Inflammatory macrophage (primary cell): ENCODE measurements at regions not wholly inside any gene's neighbourhood (a gene's known extent, or its start where the extent isn't known, plus 50 kb on each side); places are given as distances from the start of the nearest gene placed in this dataset.
"Not testable (repeated sequence)": the region's sequence is repeated elsewhere in the genome, so short reads cannot be mapped to it uniquely, and the experiment has no call there.

Source experiments
- DNase-seq, 2 donors: peaks; one replicate each; pipeline ENCODE4 v3.0.0-alpha.2; 2020 to 2022

DNA sequence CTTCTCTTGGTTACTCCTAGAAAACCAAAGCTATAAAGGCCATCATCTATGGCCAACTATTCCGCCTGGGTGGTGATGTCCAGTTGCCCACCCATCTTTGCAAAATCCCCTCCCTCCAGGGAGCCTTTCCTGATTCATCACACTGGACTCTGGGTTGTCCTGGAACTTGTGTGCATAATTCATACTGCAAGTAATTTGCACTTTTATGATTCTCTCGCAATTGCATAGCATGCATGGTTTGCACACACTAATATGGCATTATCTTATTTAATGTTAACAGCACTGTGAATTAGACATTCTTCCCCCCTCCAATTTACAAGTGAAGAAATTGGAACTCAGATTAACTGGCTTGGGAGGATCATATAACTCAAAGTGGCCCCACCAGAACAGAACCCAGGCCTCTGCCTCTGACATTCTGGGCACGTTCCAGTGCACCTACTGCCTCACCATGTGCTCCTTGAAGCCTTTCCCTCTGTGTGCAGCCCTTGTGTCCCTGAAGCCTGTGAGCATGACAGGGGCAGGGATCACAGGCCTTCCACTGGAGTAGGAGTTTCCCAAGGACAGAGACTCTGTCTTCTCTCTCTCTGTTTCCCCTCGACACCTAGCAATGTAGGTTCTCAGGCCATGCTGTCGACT is 98.9 kb upstream of the IPO9 start:
- DNase-seq = no peak

DNA sequence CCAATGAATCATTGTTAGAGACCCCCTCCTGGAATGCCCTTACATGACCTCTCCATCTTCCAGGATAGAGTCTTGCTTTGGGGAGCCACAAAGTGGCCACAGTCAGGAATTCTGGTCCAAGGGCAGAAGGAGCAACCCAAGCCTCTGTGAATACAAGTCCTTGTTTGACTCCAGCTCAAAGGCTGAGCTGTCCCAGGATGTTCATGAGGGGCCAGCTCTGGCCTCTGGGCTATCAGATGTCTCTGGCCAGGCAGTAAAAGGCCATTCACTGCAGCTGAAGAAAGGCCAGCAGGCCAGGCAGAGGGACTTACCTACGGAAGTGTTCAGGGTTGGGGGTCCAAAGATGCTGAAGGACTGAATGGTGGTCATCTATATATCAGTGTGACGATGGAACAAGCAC is 98.3 kb upstream of the IPO9 start:
- no peak for DNase-seq

DNA sequence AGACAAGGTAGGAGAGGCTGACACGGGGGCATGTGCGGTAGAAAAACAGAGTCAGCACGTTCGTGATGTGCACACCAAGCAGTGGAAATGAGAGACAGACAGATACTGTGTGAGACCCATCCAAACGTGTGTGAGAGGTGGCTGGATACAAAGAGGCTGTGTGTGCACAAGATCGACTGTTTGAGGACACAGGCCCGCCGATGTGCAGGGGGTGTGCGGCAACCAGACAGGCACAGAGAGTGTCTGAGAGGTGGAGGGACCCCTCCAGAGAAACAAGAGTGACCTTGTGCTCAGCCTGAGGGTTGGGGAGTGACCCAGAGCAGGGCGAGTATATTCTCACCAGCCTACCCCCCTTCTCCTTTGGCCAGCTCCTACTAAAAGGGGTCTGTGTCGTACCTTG is 97.8 kb upstream of the IPO9 start:
- DNase-seq = no peak

DNA sequence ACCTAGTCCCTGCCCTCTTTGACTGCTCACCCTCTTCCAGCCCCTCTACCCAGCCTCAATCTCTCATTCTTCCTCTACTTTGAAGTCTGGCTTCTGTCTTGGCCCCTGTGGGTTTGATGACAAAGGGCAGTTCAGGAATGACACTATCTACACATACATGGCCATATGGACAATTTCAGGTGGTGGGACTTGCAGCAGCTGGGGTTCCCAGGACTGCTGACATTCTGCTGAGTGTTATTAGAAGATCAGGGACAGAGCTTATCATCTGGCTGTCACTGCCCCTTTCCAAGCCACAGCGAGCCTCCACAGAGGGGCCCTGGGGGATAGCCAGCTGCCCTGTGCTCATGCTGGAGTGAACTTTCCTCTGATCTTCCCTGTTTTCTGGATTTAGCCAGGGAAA is 97.4 kb upstream of the IPO9 start:
- DNase-seq = no peak

DNA sequence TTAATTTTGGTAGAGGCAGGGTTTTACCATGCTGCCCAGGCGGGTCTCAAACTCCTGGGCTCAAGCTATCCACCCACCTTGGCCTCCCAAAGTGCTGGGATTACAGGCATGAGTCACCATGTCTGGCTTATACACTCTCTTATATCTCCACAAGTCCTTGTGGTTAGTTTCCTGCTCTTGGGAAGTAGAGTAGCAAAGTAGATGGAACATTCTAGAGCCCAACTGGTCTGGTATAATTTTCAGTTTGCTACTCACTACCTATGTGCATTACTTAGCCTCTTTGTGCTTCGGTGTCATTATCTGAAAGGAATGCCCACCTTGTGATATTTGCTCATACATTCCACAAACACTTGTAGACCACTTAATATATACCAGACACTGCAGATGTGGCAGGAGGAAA is 96.6 kb upstream of the IPO9 start:
- no peak for DNase-seq

DNA sequence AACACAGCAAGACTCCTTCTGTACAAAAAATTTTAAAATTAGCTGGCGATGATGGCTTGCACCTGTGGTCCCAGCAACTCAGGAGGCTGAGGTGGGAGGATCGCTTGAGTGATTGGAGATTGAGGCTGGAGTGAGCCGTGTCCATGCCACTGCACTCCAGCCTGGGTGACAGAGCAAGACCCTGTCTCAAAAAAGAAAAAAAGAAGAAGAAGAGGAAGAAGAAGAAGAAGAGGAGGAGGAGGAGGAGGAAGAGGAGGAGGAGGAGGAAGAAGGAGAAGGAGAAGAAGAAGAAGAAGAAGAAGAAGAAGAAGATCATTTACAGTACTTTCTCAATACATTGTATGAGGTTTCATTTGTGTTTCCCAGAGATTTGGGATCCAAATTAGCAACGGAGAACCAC is 94.7 kb upstream of the IPO9 start:
- not testable (repeated sequence) for DNase-seq

DNA sequence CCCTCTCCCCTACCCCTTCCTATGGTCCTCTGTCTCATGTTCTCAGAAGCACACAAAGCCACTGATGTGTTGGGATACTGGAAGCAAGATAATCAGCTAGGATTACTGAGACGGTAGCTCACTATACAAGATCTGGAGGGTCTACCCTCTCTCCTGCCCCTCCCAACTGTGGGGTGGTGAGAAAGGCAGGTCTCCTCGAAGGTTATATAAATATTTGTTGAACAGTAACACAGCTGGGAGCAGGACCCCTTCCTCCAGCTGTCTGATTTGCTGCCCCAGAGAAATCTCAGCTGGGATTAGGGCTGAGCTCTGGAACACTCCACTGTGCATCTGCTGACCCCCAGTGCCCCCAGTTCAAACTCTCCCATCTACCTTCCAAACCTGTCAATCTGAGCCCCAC is 94.2 kb upstream of the IPO9 start:
- no peak for DNase-seq

DNA sequence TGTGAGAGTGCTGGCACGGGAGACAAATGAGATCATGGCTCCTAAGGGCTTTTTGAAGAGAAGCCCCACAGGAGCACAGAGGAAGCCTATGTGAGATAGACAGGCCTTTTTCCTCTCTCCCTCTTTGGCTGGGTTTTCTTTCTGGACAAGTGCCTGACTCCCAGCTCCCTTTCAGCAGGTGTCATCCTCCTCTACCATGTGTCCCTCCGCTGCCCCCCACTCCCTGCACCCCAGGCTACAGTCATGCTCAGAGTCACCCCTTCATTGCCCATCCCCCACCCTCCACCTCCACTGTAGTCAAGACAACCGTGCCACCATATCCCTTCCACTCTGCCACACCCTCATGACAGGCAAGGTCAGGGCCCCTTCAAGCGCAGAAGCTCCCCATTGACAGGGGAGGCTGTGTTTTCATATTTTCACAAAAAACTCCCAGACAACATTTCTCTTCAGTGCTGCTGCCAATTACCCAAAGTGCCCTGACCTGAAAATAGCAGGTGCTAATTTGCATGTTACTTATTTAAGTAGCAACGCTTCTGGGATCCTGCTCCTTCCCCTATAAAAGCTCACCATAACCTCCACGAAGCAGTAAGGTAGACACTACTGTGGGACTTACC is 92.1 kb upstream of the IPO9 start:
- DNase-seq = no peak

DNA sequence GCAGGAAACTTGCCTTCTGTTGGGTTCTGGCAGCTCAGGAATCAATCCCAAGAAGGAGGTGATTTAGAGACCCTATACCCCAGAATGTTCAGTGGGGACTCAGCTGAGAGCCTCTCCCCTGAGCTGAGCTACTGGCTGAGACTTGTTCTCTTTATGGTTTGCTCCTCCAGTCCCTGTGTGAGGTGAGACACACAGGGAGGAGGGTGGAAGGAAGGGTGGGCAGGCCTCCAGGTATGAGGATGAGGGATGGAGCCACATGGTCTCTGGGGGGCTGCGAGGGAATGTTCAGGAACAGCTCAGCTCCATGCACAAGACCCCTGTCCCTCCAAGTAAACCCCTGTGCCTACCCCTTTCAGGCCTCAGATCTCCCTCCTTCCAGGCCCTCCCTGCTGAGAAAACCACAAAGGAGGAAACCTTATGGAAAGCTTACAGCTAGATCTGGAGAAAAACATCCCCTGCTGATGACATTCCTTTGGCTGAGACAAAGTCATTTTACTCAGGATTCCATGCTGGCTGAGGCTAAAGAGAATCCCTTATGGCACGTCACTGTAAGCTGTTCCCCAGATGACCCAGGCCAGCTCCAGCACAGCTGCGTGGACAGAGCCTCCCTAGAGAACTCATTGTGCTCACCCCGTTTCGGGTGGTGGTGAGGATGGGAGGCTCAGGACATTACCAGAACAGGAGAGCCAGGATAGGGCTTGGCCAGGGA is 91.5 kb upstream of the IPO9 start:
- DNase-seq = no peak

DNA sequence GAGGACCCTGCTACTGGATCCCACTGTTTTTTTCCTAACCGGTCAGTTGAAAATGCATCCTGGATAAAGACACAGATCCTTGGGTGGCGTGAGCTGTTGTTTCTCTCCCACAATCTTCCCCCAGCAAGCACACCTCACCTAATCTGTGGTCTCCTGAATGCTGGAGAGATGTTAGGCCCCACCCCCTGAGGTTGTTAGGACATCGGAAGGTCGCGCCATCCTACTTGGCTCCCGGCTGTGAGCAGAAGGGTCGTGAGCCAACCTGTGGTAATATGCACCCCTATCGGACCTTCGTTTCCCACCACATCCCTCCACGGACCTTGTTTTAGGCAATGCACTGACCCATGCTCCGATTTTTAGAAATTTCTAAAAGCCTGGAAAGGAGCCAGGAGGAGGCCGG is 89.9 kb upstream of the IPO9 start:
- no peak for DNase-seq

DNA sequence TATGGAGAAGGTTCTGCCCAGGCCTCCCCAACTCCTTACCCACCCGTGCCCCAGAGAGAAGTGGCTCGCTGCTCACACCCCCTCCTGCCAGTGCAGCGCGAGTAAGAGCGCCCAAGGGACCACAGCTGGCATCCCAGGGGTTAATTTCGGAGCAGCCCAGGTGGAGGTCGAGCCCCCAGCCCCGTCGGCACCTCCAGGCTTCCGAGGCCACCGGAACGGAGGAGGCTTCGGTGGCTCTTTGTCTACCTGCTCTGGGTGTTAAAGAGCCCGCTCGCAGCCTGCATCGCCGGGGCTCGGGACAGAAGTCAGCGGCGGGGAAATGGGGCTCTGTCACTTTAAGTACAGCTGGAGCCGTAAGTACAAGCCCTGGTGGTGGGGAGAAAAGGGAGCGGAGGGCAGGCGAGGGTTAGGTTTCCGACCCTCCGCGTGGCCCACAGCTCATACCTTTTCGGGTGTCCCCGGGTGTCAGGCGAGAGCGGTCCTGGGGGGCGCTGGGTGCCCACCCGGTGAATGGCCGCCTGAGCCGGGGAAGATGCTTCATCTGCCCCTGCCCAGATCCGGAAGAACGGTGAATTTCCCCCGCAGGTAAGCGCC is 89.4 kb upstream of the IPO9 start:
- DNase-seq = peak; percentile 21 to 52

DNA sequence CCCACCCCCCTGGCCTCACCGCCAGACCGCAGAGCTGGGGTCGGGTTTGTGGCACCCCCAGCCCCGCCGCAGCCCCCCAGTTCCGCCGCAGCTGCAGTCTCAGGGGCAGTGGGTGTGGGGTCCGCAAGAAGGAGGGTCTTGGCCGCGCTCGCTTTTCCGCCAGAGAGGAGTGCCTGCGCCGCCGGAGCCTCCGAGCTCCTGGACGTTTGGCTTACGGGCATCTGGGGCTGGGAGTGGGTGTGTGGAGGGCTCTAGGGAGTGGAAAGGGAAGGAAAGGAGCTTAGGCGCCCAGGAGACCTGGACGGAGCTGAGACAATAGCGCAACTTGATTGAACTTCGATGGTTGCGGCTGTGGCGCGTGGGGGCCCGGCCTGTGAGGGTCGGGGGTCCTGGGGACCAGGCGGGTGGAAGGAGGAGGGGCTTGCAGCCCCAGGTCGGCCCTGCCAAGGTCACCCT is 88.8 kb upstream of the IPO9 start:
- DNase-seq = no peak

DNA sequence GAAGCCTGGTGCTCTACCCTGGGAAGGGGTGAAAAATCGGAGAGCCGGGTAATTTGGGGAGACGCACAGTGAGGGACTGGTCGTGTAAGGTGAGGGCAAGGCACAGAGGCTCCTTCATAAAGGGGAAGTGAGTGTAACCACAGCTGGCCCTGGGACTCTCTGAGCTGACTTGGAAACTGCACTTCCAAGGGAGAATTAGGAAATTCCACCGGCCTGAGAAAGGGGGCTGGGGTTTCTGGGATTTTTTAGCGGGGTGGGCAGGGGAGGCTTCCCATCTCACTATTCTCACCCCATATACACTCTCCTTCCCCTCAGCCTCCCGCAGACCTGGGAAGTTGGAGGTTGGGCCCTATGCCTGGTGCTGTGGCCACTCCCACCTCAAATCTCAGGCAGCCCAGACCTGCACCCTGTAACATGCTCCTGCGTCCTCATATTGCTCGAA is 88.3 kb upstream of the IPO9 start:
- peak; percentile 22 to 55 for DNase-seq

DNA sequence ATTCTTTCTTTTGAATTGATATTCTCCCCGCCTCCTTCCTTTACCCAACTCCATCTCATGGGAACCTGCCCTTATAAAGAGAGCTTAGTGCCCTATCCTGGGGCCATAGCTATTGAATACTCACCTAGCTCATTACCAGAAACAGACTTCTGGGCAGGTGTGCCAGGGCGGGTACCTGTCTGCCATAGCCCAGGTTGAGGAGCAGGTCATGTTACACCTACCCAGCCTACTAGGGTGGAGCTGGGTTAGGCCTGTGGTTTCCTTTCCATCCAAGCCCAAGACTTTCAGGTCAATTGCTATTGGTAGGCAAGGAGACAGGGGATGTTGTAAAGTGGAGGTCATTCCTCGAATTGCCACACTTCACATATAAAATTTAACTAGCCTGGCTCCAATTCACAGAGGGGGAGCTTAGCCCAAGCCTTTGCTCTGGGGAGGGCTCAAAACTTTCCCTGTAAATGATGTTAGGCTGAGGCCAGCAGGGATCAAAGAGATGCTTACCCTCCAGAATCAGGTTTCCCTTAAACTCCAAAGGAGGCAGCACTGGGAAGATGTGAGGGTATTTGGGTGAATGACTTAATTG is 87.1 kb upstream of the IPO9 start:
- DNase-seq = no peak

DNA sequence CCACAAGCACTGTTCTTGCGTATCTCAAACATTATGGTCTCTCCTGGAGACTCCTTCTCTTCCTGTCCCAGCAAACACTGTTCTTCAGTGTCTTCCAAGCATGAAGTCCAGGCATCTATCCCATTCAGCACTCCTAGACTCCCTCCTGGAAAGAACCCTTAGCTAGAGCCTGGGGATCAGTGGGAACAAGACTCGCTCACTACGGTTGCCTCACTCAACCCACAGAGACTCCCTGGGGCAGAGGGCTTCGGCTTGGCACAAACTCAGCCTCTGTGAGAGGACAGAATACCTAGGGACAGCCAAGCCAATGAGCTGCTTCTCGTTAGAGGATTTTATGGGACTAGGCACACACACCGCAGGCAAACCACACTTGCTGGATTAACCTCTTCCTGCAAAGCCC is 86.5 kb upstream of the IPO9 start:
- no peak for DNase-seq

DNA sequence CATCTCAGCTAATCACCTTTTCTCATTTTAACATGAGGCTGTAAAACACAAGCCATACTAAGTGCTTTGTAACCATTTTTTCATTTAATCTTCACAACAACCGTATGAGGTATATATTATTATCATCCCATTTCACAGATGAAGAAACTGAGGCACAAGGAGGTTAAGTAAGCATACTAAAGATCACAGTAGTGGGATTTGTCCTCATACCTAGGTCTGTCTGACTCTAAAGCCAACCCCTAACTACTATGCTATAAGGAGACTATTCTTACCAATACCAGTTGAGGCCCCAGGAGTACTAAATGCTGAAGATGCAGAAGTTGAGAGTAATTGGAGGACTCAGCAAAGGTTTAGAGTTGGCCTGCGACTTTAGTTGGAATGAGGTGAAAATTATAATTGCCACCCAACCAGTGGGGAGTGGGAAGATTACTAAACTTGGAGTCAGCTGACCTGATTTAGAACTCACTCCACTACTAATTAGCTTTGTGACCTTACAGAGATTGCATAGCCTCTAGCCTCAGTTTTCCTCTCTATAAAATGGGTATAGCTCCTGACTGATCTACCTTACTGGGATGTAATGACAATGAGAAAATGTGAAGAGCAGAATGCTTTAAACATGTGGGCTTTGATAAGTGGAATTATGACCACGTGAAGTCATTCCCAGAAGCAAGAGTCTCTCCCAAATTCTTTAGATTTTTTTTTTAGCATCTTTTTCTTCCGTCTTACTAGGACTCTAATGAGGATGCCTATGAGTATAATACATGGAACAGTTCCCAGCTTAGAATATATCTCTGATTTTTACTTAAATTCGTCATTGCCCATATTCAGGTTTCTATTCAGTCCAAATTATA is 85.8 kb upstream of the IPO9 start:
- DNase-seq = no peak

DNA sequence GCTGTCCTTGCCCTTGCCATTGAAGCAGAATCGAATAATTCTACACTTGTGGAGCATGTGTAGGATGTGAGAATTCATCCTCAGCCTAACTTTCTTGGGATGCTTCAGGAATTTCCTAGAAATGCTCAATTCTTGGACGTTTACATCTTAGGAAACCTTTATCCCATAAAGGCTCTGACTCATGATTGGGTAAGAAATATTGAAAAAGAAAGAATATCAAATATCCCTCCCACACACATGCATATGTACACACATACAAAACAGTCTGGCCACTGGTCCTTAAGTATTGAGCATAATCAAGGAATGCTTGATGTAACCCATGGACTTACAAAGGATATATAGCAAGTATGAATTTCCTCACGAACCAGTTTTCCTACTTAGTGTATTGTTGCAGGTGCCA is 83.9 kb upstream of the IPO9 start:
- no peak for DNase-seq

DNA sequence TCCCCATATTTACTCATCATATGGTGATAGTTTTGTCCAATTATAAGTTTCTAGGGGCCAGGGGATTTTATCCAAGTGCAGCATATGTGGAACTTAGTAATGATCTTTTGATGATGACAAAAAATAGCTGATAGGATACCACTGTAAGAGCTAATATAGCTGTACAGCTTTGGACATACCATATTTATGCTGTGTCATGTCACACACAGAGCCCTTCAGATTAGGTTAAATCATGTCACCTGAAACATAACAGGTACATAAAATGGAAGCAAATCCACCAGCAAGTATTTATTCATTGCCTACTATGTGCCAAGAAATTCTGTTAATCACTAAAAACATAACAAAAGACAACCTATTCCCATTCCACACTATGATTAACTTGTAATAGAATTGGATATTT is 82.8 kb upstream of the IPO9 start:
- DNase-seq = no peak

DNA sequence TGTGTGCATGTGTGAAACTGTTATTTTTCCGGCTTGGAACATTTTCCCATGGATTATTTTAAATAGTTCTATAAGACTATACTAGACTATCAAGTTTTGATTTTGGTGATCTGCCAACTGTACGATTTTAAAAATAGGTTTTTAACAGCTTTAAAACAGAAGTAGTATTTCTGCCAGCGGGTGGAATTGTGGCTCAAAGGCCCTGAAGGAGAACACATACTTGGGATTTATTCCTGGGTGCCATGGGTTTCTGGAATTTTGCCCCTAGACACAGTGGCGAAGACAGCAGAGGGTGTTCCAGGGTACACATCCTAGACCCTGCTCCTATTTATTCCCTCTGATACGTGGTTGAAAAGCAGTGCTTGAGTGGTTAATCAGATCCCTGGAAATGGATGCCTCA is 81.7 kb upstream of the IPO9 start:
- DNase-seq = no peak

DNA sequence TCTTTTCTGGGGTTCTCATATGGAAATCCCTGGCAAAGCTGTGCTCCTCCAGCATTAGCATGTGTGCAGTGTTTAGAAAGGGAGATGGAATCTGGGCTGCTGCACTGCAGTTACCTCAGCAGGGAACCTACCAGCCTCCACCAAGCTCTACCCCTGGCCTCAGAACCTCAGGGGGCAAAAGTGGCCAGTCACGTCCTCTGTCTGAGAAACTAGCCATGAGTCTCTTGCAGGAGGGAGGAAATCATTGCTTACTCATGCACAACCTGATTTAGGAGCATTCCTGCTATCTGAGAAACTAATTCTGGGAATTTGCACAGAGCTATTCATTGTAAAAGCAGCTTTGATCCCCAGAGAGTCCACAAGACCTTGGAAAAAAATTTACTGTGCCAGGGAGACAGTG is 80.6 kb upstream of the IPO9 start:
- DNase-seq = no peak

DNA sequence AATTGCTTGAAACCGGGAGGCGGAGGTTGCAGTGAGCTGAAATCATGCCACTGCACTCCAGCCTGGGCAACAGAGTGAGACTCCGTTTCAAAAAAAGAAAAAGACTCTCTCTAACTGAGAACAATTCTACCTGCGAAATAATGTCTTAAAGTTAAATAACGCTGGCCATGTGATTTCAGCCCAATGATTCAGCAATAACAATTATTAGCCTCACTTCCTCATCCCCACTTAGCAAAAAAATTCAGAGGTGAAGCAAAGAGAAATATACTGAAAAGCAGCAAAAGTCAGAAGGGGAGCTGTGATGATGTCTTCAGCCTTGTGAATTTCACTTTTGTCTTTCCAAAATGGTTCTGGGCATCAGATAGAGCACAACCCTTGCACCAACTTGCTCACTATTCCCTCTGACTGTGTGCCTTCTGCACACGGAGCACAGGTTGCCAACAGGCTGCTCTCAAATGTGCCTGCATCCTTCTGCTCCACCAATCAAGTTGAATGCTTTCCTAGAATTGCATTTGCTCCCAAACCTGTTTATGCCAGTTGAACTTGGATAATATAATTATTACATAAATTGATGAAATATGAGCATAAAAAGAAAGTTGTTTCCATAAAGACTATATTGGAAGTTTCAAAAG is 79.8 kb upstream of the IPO9 start:
- DNase-seq = peak; percentile 24 to 54

DNA sequence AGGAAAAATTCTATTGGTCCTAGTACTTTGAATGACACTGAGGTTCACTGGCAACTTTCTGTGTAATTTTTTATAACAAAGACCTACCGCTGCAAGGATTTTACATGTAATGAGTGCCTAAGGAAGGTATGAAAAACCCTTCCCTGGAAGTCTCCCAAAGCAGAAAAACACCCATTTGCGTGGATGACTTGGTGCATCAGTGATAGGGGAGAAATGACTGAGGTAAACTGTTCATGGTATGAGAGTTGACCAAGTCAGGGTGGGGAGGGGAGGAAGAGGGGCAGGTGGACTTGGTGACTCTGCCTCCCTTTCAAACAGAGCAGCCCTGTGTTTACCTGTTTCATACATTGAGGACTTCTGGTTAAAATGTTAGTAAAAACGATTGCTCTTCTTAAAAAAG is 78.8 kb upstream of the IPO9 start:
- no peak for DNase-seq
